IMR-90 (cell line): ENCODE measurements at regions not wholly inside any gene's neighbourhood (a gene's known extent, or its start where the extent isn't known, plus 50 kb on each side); places are given as distances from the start of the nearest gene placed in this dataset.

Experiments used
- ATAC-seq: fragments of 200-7000 bp; cut with Tn5 transposase; 2 replicates; pipeline ENCODE4 v1.9.1; 2020; ENCODE audit warnings: low read depth, mild to moderate bottlenecking, moderate library complexity
- BruUV-seq: library from RNA; stranded (reverse); fragments of 400-500 nt; replicated peaks from 2 replicates; lab custom pipeline; 2021; lab: Mats Ljungman, UMichigan
- CTCF ChIA-PET: fragments of 300-600 bp; formaldehyde crosslinking; extraction: SDS; loops from one replicate; lab custom pipeline; 2021; ENCODE audit warnings: antibody characterized with exemption; lab: Yijun Ruan, JAX
- POLR2A ChIA-PET: fragments of 300-600 bp; sonication (Branson Sonifier 250); formaldehyde crosslinking; loops from one replicate; lab custom pipeline; 2022; ENCODE audit warnings: antibody characterized with exemption; ENCODE audit not compliant: unreplicated experiment; lab: Charles Lee
- DNase-seq: peaks from one replicate; pipeline ENCODE4 v3.0.0; 2013
- H2AFZ ChIP-seq: replicated peaks from 2 replicates; pipeline ENCODE3; 2013; ENCODE audit warnings: low read length, mild to moderate bottlenecking; ENCODE audit not compliant: poor library complexity
- H2AK5ac ChIP-seq: 2 replicates; pipeline ENCODE4 v1.6.1; 2013; ENCODE audit warnings: low read depth, low read length, inconsistent platforms
- H2AK9ac ChIP-seq: replicated peaks from 2 replicates; pipeline ENCODE3; 2013; ENCODE audit warnings: mild to moderate bottlenecking, low read depth, low read length, moderate library complexity; ENCODE audit not compliant: poor library complexity
- H2BK120ac ChIP-seq: 2 replicates; pipeline ENCODE4 v1.6.1; 2013; ENCODE audit warnings: low read depth, low read length, inconsistent platforms
- H2BK15ac ChIP-seq: 3 replicates; pipeline ENCODE4 v1.6.1; 2013; ENCODE audit warnings: low read depth, low read length, inconsistent platforms
- H2BK20ac ChIP-seq: 2 replicates; pipeline ENCODE4 v1.6.1; 2013; ENCODE audit warnings: low read depth, mild to moderate bottlenecking, inconsistent platforms, low read length, moderate library complexity
- H2BK5ac ChIP-seq: 2 replicates; pipeline ENCODE4 v1.6.1; 2013; ENCODE audit warnings: mild to moderate bottlenecking, low read depth, low read length, inconsistent platforms; ENCODE audit not compliant: poor library complexity, severe bottlenecking
- H3K14ac ChIP-seq: replicated peaks from 2 replicates; pipeline ENCODE4 v1.6.1; 2013; ENCODE audit warnings: low read depth, low read length, inconsistent platforms
- H3K18ac ChIP-seq: 2 replicates; pipeline ENCODE4 v1.6.1; 2013; ENCODE audit warnings: low read depth, low read length, control low read depth
- H3K23ac ChIP-seq: 2 replicates; pipeline ENCODE4 v1.6.1; 2013; ENCODE audit warnings: low read depth, low read length, inconsistent platforms
- H3K27ac ChIP-seq: 2 replicates; pipeline ENCODE4 v1.5.1; 2013; ENCODE audit warnings: mild to moderate bottlenecking, control low read depth, low read length; ENCODE audit not compliant: insufficient read depth
- H3K27me3 ChIP-seq: 2 replicates; pipeline ENCODE4 v1.6.1; 2013; ENCODE audit warnings: low read length; ENCODE audit not compliant: control insufficient read depth, insufficient read depth
- H3K36me3 ChIP-seq: 2 replicates; pipeline ENCODE4 v1.6.1; 2013; ENCODE audit warnings: low read length, mixed read lengths; ENCODE audit not compliant: control insufficient read depth, insufficient read depth
- H3K4ac ChIP-seq: 2 replicates; pipeline ENCODE4 v1.6.1; 2013; ENCODE audit warnings: low read depth, low read length, inconsistent platforms
- H3K4me1 ChIP-seq: 2 replicates; pipeline ENCODE4 v1.6.1; 2013; ENCODE audit warnings: low read length, mixed read lengths; ENCODE audit not compliant: control insufficient read depth, insufficient read depth
- H3K4me2 ChIP-seq: 2 replicates; pipeline ENCODE4 v1.6.1; 2013; ENCODE audit warnings: low read depth, mild to moderate bottlenecking, control low read depth, low read length, moderate library complexity
- H3K4me3 ChIP-seq: 2 replicates; pipeline ENCODE4 v1.5.1; 2013; ENCODE audit warnings: low read depth, mild to moderate bottlenecking, control low read depth, low read length, moderate library complexity; ENCODE audit not compliant: insufficient read depth
- H3K56ac ChIP-seq: 2 replicates; pipeline ENCODE4 v1.6.1; 2013; ENCODE audit warnings: low read length, inconsistent platforms; ENCODE audit not compliant: insufficient read depth; ENCODE audit errors: extremely low read depth
- H3K79me1 ChIP-seq, 2 experiments: 2 replicates each; pipeline ENCODE4 v1.6.1; 2013; ENCODE audit warnings: low read length in 2 of 2, inconsistent platforms in 1 of 2, low read depth in 1 of 2
- H3K9ac ChIP-seq: 2 replicates; pipeline ENCODE4 v1.6.1; 2013; ENCODE audit warnings: low read depth, low read length, control low read depth
- H3K9me1 ChIP-seq: 2 replicates; pipeline ENCODE4 v1.6.1; 2013; ENCODE audit warnings: low read length, inconsistent platforms; ENCODE audit not compliant: insufficient read depth
- H3K9me3 ChIP-seq: 2 replicates; pipeline ENCODE4 v1.6.1; 2013; ENCODE audit warnings: low read length; ENCODE audit not compliant: control insufficient read depth, insufficient read depth
- H4K20me1 ChIP-seq: 2 replicates; pipeline ENCODE4 v1.6.1; 2013; ENCODE audit warnings: low read length, inconsistent platforms; ENCODE audit not compliant: insufficient read depth
- H4K5ac ChIP-seq: 2 replicates; pipeline ENCODE4 v1.6.1; 2013; ENCODE audit warnings: mild to moderate bottlenecking, low read depth, low read length, control low read depth
- H4K8ac ChIP-seq, 2 experiments: 2 replicates each; pipeline ENCODE4 v1.6.1; 2013; ENCODE audit warnings: low read depth in 2 of 2, low read length in 2 of 2, control low read depth in 1 of 2, inconsistent platforms in 1 of 2
- H4K91ac ChIP-seq: 2 replicates; pipeline ENCODE4 v1.6.1; 2013; ENCODE audit warnings: low read depth, low read length, inconsistent platforms; ENCODE audit not compliant: insufficient read depth
- MAFK ChIP-seq: IDR thresholded peaks from 2 replicates; pipeline ENCODE4 v1.6.1; 2012; ENCODE audit warnings: low read depth, low read length, improper control_type of control experiment
- RCOR1 ChIP-seq: IDR thresholded peaks from 2 replicates; pipeline ENCODE4 v1.6.1; 2012; ENCODE audit warnings: mild to moderate bottlenecking, low read length, improper control_type of control experiment; ENCODE audit not compliant: insufficient replicate concordance
- RFX5 ChIP-seq: IDR thresholded peaks from 2 replicates; pipeline ENCODE4 v1.8.0; 2012; ENCODE audit warnings: low read depth, mild to moderate bottlenecking, low read length, moderate library complexity
- WGBS, 2 experiments: methylation state at CpG; one replicate each; pipeline versions ENCODE4 v1.1.5 to v1.1.7; 2013; ENCODE audit warnings: missing lambda C conversion rate in 2 of 2; ENCODE audit not compliant: insufficient read length in 1 of 2; ENCODE audit errors: extremely low coverage in 2 of 2; 5-methylcytosine and 5-hydroxymethylcytosine counted together
- dilution Hi-C: fragments of 300-500 bp; cut with HindIII; formaldehyde crosslinking; loops from one replicate; pipeline ENCODE4 v1.14.3; 2018; ENCODE audit warnings: low sequenced_read_pairs; ENCODE audit not compliant: unreplicated experiment
- in situ Hi-C: fragments of 300-500 bp; cut with MboI; formaldehyde crosslinking; loops from 3 replicates; pipeline ENCODE4 v1.14.3; 2019; ENCODE audit warnings: low sequenced_read_pairs, inconsistent platforms, mixed read lengths
- intact Hi-C: fragments of 100-400 bp; cut with micrococcal nuclease; formaldehyde crosslinking; loops from 2 replicates; pipeline ENCODE4 v1.10.0; 2022
- TF ChIP-seq, protein P1 (sequence below): conservative IDR thresholded peaks from 2 replicates; pipeline ENCODE4 v1.5.1; 2012; ENCODE audit warnings: mild to moderate bottlenecking, low read depth, low read length, improper control_type of control experiment
- TF ChIP-seq, protein P2 (sequence below): fragments of 150-350 bp; IDR thresholded peaks from 2 replicates; pipeline ENCODE4 v1.6.1; 2017; ENCODE audit warnings: mild to moderate bottlenecking, antibody characterized with exemption, low read length, low read depth
- TF ChIP-seq, protein P3 (sequence below): fragments of 150-350 bp; IDR thresholded peaks from 2 replicates; pipeline ENCODE4 v1.6.1; 2016; ENCODE audit warnings: low read depth, mild to moderate bottlenecking, low read length, moderate library complexity, borderline replicate concordance

DNA sequence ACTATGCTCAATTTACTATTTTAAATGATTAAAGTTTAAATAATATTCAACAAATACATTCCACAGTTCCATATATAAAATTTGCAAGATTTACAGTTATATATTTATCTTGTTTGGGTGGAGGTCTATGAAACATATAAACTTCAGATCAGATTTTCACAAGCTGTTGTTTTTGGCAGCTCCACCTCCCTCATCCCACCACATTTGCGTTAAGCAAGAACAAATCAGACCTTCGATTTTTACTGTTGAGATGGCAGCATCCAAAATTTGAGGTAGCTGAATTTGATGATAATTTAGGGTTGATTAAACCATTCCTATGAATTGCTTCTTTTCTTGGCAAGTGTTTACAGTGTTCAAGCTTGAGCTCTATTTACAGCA, 986.4 kb downstream of the REEP3 start:
- H3K36me3 ChIP-seq = no peaks in the 10 kb centered on the region
- no peak overlapping the region for H2BK15ac ChIP-seq
- H3K79me1 ChIP-seq = no peaks in the 10 kb centered on the region
- H4K5ac ChIP-seq = no peak overlapping the region
- ATAC-seq (no peak), DNase-seq (no peak)
- no CpG with 5 or more reads among the region's 2 CpGs for WGBS, 2 experiments
- POLR2A ChIA-PET = no interaction called here
- H2AK9ac ChIP-seq = no peak overlapping the region
- H3K9me3 ChIP-seq = no peaks in the 10 kb centered on the region
- no peak overlapping the region for H2AFZ ChIP-seq
- BruUV-seq = no TSS peak
- no peak overlapping the region for H4K91ac ChIP-seq
- H2BK120ac ChIP-seq = no peak overlapping the region
- H4K20me1 ChIP-seq = no peaks in the 10 kb centered on the region
- no peaks in the 10 kb centered on the region for H3K4me1 ChIP-seq
- no peak overlapping the region for H3K4ac ChIP-seq
- H3K14ac ChIP-seq = no peak overlapping the region
- H3K27me3 ChIP-seq = no peaks in the 10 kb centered on the region
- intact Hi-C loops = no loop called here
- no peak overlapping the region for H2AK5ac ChIP-seq
- no peak overlapping the region for H3K27ac ChIP-seq
- no peak overlapping the region for H3K56ac ChIP-seq
- no peak overlapping the region for H2BK5ac ChIP-seq
- no peak for TF ChIP-seq RCOR1
- TF ChIP-seq, protein P1, sequence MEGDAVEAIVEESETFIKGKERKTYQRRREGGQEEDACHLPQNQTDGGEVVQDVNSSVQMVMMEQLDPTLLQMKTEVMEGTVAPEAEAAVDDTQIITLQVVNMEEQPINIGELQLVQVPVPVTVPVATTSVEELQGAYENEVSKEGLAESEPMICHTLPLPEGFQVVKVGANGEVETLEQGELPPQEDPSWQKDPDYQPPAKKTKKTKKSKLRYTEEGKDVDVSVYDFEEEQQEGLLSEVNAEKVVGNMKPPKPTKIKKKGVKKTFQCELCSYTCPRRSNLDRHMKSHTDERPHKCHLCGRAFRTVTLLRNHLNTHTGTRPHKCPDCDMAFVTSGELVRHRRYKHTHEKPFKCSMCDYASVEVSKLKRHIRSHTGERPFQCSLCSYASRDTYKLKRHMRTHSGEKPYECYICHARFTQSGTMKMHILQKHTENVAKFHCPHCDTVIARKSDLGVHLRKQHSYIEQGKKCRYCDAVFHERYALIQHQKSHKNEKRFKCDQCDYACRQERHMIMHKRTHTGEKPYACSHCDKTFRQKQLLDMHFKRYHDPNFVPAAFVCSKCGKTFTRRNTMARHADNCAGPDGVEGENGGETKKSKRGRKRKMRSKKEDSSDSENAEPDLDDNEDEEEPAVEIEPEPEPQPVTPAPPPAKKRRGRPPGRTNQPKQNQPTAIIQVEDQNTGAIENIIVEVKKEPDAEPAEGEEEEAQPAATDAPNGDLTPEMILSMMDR = no peak
- no peak for TF ChIP-seq MAFK
- TF ChIP-seq, protein P2, sequence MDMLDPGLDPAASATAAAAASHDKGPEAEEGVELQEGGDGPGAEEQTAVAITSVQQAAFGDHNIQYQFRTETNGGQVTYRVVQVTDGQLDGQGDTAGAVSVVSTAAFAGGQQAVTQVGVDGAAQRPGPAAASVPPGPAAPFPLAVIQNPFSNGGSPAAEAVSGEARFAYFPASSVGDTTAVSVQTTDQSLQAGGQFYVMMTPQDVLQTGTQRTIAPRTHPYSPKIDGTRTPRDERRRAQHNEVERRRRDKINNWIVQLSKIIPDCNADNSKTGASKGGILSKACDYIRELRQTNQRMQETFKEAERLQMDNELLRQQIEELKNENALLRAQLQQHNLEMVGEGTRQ = no peak
- TF ChIP-seq, protein P3, sequence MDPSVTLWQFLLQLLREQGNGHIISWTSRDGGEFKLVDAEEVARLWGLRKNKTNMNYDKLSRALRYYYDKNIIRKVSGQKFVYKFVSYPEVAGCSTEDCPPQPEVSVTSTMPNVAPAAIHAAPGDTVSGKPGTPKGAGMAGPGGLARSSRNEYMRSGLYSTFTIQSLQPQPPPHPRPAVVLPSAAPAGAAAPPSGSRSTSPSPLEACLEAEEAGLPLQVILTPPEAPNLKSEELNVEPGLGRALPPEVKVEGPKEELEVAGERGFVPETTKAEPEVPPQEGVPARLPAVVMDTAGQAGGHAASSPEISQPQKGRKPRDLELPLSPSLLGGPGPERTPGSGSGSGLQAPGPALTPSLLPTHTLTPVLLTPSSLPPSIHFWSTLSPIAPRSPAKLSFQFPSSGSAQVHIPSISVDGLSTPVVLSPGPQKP = no peak
- TF ChIP-seq RFX5 = no peak
- in situ Hi-C loops = no loop called here
- H4K8ac ChIP-seq = no peak overlapping the region
- H3K4me3 ChIP-seq = no peak overlapping the region
- H2BK20ac ChIP-seq = no peak overlapping the region
- dilution Hi-C loops = no loop called here
- no peaks in the 10 kb centered on the region for H3K9me1 ChIP-seq
- H3K4me2 ChIP-seq = no peak overlapping the region
- no peak overlapping the region for H3K23ac ChIP-seq
- no peak overlapping the region for H3K18ac ChIP-seq
- CTCF ChIA-PET = no interaction called here
- no peak overlapping the region for H3K9ac ChIP-seq
